AG04450 (cell line): ENCODE measurements at regions not wholly inside any gene's neighbourhood (a gene's known extent, or its start where the extent isn't known, plus 50 kb on each side); places are given as distances from the start of the nearest gene placed in this dataset.

Experiments
- CTCF ChIA-PET: fragments of 300-600, 350-600 bp; formaldehyde crosslinking; extraction: SDS; loops from one replicate; lab custom pipeline; 2022; ENCODE audit warnings: antibody characterized with exemption, inconsistent platforms; lab: Charles Lee
- POLR2A ChIA-PET: fragments of 350-600 bp; formaldehyde crosslinking; extraction: SDS; loops from one replicate; lab custom pipeline; 2021; ENCODE audit warnings: antibody characterized with exemption, inconsistent platforms; lab: Yijun Ruan, JAX
- DNase-seq: peaks from one replicate; pipeline ENCODE4 v3.0.0-alpha.2; 2011; ENCODE audit warnings: low read depth, low spot score
- H3K27ac ChIP-seq: one replicate; pipeline ENCODE4 v1.5.1; 2012; ENCODE audit warnings: low read depth, low read length, control low read depth
- H3K27me3 ChIP-seq: one replicate; pipeline ENCODE4 v1.6.0; 2012; ENCODE audit warnings: low read length; ENCODE audit not compliant: control insufficient read depth, insufficient read depth
- H3K4me3 ChIP-seq: 2 replicates; pipeline ENCODE4 v1.5.1; 2011; ENCODE audit warnings: mild to moderate bottlenecking, low read depth, low read length, control low read depth
- H3K9me3 ChIP-seq: 2 replicates; pipeline ENCODE4 v1.5.1; 2012; ENCODE audit warnings: low read length; ENCODE audit not compliant: control insufficient read depth, insufficient read depth
- CTCF ChIP-seq: IDR thresholded peaks from 2 replicates; pipeline ENCODE4 v1.5.1; 2011; ENCODE audit warnings: low read depth, low read length, control low read depth, inconsistent platforms

GRCh38 chr21:26297851-26298250 is 127.3 kb upstream of the APP start:
- Histone ChIP-seq H3K27me3 (no peaks in the 10 kb centered on the region), H3K9me3 (no peaks in the 10 kb centered on the region), H3K27ac (no peak overlapping the region), H3K4me3 (no peak overlapping the region)
- ChIA-PET CTCF (no interaction called here), POLR2A (no interaction called here)
- no peak for DNase-seq
- no peak for TF ChIP-seq CTCF

GRCh38 chr21:26293141-26293946 is 122.8 kb upstream of the APP start:
- ChIA-PET CTCF (no interaction called here), POLR2A (no interaction called here)
- no peak for DNase-seq
- TF ChIP-seq CTCF, result no peak
- Histone ChIP-seq H3K9me3 (no peaks in the 10 kb centered on the region), H3K27me3 (no peaks in the 10 kb centered on the region), H3K4me3 (no peak overlapping the region), H3K27ac (no peak overlapping the region)

GRCh38 chr21:26288026-26288425 is 117.5 kb upstream of the APP start:
- no peaks in the 10 kb centered on the region for H3K9me3 ChIP-seq
- H3K27ac ChIP-seq, result no peak overlapping the region
- ChIA-PET POLR2A (no interaction called here), CTCF (no interaction called here)
- TF ChIP-seq CTCF, result no peak
- no peak overlapping the region for H3K4me3 ChIP-seq
- no peaks in the 10 kb centered on the region for H3K27me3 ChIP-seq
- DNase-seq, result no peak

- Histone ChIP-seq H3K9me3 (no peaks in the 10 kb centered on the region), H3K27me3 (no peaks in the 10 kb centered on the region), H3K4me3 (no peak overlapping the region), H3K27ac (no peak overlapping the region)
- no peak for DNase-seq
- TF ChIP-seq CTCF, result no peak
- POLR2A ChIA-PET, result no interaction called here
- CTCF ChIA-PET, result no interaction called here
These were observed 114.0 kb upstream of the APP start for GRCh38 chr21:26284531-26284930.

- Histone ChIP-seq H3K4me3 (no peak overlapping the region), H3K9me3 (no peaks in the 10 kb centered on the region), H3K27me3 (no peaks in the 10 kb centered on the region), H3K27ac (no peak overlapping the region)
- CTCF ChIA-PET, result no interaction called here
- POLR2A ChIA-PET, result no interaction called here
- no peak for DNase-seq
- no peak for TF ChIP-seq CTCF
These were observed 111.5 kb upstream of the APP start for GRCh38 chr21:26282058-26282457.
